NB4 (cell line): ENCODE measurements at regions not wholly inside any gene's neighbourhood (a gene's known extent, or its start where the extent isn't known, plus 50 kb on each side); places are given as distances from the start of the nearest gene placed in this dataset.

Experiments used
- DNase-seq: peaks from one replicate; pipeline ENCODE4 v3.0.0; 2010; ENCODE audit warnings: low read depth
- H3K4me3 ChIP-seq: one replicate; pipeline ENCODE4 v1.5.1; 2011; ENCODE audit warnings: mild to moderate bottlenecking, low read depth, low read length, moderate library complexity
- MYC ChIP-seq: IDR thresholded peaks from 2 replicates; pipeline ENCODE4 v1.6.1; 2011; ENCODE audit warnings: low read depth, low read length
- POLR2A ChIP-seq: IDR thresholded peaks from 2 replicates; pipeline ENCODE4 v1.6.1; 2011; ENCODE audit warnings: mild to moderate bottlenecking; ENCODE audit not compliant: insufficient read length; ENCODE audit errors: extremely low read depth
- TF ChIP-seq, protein P1 (sequence below): IDR thresholded peaks from one replicate; pipeline ENCODE4 v1.5.1; 2012; ENCODE audit warnings: low read depth, low read length
- TF ChIP-seq, protein P2 (sequence below): IDR thresholded peaks from 2 replicates; pipeline ENCODE4 v1.6.1; 2011; ENCODE audit warnings: low read depth, low read length

DNA sequence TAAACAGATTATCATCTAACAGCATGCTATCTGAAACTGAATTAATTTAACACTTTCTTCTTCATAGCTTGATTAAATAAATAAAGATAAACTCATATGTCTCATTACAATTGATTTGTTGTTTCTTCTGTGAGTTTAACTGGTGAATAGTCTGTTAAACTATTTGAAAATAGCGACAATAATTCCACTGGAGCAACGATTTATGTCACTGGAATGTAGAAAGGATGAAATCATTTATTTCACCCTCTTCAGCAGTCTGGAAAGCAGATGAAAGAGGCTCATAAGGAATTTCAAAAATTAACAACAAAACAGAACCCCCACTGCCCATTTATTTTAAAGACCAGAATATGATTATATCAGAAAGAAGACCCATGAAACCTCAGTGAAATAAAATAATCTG is 1165.1 kb upstream of the USP15 start:
- H3K4me3 ChIP-seq = no peak overlapping the region
- no peak for DNase-seq
- no peak for TF ChIP-seq POLR2A
- TF ChIP-seq, protein P1, sequence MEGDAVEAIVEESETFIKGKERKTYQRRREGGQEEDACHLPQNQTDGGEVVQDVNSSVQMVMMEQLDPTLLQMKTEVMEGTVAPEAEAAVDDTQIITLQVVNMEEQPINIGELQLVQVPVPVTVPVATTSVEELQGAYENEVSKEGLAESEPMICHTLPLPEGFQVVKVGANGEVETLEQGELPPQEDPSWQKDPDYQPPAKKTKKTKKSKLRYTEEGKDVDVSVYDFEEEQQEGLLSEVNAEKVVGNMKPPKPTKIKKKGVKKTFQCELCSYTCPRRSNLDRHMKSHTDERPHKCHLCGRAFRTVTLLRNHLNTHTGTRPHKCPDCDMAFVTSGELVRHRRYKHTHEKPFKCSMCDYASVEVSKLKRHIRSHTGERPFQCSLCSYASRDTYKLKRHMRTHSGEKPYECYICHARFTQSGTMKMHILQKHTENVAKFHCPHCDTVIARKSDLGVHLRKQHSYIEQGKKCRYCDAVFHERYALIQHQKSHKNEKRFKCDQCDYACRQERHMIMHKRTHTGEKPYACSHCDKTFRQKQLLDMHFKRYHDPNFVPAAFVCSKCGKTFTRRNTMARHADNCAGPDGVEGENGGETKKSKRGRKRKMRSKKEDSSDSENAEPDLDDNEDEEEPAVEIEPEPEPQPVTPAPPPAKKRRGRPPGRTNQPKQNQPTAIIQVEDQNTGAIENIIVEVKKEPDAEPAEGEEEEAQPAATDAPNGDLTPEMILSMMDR = no peak
- no peak for TF ChIP-seq MYC
- TF ChIP-seq, protein P2, sequence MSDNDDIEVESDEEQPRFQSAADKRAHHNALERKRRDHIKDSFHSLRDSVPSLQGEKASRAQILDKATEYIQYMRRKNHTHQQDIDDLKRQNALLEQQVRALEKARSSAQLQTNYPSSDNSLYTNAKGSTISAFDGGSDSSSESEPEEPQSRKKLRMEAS = no peak

DNA sequence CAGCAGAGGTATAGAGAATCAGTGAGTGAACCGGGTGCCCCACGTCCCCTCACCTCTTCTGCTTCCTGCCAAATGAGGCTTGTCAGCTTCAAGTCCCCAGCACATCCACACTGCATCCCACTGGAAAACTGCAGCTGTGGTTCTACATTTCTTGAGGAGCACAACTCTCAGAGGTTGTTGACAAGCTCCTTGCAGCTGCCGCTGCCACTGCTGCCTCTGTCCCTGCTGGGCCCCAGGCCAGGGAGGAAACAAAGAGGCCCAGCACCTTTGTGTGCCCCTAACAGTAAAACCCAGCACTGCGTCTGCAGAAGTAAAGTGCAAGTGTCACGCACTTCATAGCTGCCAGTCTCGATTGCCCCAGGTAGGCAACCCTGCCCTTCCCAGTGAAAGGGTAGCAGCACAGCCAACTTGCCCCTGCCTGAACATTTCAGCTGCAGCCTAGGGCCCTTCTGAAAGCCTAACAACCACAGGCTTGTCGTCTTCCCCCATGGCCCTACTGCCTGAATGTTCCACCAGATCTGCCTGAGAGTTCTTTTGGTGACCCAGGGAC is 1162.1 kb upstream of the USP15 start:
- no peak for DNase-seq
- TF ChIP-seq POLR2A (no peak), MYC (no peak)
- TF ChIP-seq, protein P2 = no peak
- TF ChIP-seq, protein P1 = no peak
- H3K4me3 ChIP-seq = no peak overlapping the region

DNA sequence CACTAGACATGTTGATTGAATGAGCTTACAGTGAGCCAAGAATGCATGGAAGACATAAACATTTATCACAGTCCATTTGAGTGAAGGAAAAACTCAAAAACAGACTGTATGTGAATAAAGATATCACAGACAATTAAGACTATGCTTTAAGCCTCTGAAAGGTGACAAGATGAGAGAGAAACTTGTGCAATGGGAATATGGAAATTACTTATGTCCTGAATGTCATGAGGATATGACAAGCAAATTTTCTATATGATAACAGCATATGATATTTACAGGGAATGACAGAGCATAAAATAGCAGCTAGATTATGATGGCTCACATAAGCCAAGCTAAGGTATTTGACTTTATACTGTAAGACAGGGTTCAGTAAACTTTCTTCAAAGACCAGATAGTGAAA is 1153.1 kb upstream of the USP15 start:
- DNase-seq = no peak
- no peak overlapping the region for H3K4me3 ChIP-seq
- TF ChIP-seq MYC (no peak), POLR2A (no peak)
- TF ChIP-seq, protein P2 = no peak
- TF ChIP-seq, protein P1 = no peak

DNA sequence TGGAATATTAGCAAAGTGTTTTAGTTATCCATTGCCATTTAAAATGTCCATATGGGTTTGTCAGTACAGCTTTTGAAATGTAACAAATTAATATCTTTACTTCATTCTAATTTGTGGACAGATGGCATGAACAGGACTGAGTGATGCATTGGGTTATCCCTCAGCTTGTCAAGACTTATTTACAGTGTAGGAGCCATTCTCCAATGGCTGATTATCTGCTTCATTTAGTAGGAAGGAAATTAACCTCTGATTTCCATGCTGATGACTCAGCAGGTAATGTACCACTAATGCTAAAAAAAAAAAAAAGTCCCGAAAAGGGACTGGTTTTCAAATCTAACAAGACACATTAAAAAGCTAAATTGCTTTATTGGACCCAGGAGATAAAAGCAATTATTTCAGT is 1149.0 kb upstream of the USP15 start:
- H3K4me3 ChIP-seq = no peak overlapping the region
- no peak for DNase-seq
- TF ChIP-seq POLR2A = no peak
- TF ChIP-seq, protein P1 = no peak
- no peak for TF ChIP-seq MYC
- TF ChIP-seq, protein P2 = no peak

DNA sequence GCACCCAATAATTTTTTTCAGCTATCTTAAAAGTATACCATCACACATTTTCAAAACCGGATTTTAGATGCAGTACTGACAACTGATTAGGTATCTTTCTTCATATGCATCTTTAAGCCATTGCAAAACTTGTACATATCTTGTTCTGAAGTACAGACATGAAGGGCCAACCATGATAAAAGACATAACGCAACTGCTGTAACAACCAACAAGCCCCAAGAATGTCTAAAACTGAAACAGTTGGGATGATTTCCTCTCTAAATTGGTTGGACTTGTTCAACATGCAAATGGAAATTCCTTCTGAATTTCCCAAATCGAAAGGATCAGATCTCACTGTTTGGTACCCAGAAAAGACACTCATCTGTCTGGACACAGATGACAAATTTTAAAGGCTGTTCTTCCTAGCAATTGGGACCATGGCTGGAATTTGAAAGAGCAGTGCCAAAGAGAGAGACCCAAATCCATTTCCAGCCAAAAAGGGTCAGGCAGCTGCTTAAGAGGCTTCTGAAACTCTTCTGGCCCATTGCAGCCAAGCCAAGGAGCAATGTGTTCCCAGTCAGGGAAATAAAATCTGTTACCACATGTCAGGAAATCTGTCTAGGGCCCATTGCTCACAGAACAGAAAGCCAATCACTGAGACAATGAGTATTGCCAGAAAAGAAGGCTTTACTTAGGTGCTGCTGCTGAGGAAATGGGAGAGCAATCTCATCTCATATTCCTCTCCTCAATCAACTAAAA is 1122.4 kb upstream of the USP15 start:
- TF ChIP-seq, protein P2 = no peak
- TF ChIP-seq MYC = no peak
- TF ChIP-seq, protein P1 = no peak
- no peak for TF ChIP-seq POLR2A
- no peak overlapping the region for H3K4me3 ChIP-seq

More for the DNA sequence above, 1122.4 kb upstream of the USP15 start:
- DNase-seq = no peak
